HG03045 (cell line): ENCODE measurements at regions not wholly inside any gene's neighbourhood (a gene's known extent, or its start where the extent isn't known, plus 50 kb on each side); places are given as distances from the start of the nearest gene placed in this dataset.

Experiments
- ATAC-seq: cut with Tn5 transposase; IDR thresholded peaks from one replicate; pipeline ENCODE4 v1.9.1; 2021; ENCODE audit warnings: mild to moderate bottlenecking, moderate library complexity; ENCODE audit not compliant: unreplicated experiment

- no peak for ATAC-seq
These were observed 139.8 kb downstream of the HNMT start for GRCh38 chr2:138104071-138104470.

DNA sequence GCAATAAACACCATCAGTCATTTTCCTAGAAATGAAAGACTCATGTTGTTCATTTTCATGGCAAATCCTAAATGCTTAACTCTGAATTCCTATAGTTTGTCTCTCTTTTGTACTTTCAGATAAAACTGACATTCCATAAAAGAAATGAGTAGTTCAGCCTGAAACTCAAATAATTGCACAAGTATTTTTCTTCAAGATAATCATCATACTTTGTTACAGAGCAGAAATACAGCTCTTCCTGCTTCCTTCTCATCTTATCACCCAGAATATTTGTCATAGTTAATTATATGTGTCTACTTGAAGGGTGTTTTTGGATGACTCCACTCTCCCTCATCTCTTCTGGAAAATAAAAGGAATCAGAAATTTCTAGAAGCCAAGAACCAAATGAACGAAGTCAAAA is 141.1 kb downstream of the HNMT start:
- ATAC-seq: no peak

GRCh38 chr2:138106606-138107005 is 142.3 kb downstream of the HNMT start:
- ATAC-seq: no peak

DNA sequence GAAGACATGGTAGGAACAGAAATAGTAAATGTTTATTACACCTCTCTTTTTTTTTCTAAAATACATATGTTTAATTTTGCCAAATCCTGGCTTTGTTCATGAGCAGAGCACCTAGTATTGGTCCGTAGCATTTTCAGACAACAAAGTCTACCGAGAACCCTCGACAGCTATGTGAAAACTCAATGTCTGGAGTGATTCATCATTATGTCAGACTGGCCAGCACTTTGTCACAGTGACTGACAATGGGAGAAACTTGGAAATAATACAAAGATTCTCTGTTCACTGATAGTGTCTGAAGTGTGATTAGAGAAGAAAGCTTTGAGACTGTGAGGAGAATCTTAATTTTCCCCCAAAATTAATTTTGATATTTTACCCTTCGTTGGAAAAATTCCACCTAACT is 143.0 kb downstream of the HNMT start:
- ATAC-seq: no peak

DNA sequence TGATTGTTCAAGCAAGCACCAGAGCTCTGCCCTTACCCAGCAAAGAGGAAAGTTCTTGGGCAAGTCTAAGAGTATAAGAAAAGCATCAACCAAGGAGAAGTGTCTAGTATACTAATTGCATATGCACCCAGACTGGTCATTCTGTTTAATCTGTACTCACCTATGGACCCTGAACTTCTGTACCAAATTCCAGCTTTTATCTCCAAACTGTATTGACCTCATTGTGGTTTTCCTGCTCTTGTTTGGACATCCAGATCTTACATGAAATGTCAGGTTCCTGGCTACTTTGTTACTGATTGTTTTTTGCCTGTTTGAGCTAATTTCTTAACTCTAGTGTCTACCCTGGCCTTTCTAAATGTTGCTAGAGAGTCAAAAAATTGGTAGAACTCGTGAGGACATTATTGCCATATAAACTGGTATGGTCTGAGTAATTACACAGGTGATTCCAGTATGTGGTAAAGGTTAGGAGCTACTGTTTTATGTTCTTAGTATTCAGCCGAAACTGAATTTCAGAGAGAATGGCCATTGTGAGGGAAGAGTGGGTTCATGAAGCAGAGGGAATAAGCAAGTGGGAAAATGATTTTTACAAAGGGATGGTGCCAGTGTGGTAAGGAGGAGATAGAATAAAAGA is 146.3 kb downstream of the HNMT start:
- no peak for ATAC-seq

GRCh38 chr2:138112536-138112935 is 148.3 kb downstream of the HNMT start:
- no peak for ATAC-seq

DNA sequence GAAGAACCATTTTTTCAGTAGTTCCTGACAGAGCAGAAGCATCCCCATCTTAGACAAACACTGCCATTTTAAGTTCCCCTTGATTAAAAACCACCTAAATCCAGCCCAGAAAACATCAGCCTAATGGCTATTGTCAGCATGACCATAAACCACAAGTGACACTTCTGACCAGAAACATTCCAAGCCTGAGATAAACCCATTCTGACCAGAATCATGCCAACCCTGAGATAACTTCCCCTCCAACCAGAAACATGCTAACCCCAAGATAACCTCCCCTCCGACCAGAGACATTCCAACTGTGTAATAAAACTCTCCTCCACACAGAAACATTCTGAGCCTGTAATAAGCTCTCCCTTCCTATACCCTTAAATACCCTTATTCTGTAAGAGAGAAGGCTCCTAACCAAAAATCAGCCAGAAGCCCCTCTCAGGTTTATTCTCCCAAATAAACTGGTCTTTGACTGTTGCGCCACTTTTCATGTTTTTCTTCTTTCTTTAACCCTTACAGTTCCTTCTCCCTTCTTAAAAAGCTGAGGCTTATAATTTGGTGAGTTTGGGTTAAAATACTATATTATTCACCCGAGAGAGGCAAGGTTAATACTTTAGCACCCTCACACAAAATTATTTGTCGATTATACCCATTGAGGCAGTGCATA is 149.7 kb downstream of the HNMT start:
- no peak for ATAC-seq

- no peak for ATAC-seq
These were observed 151.4 kb downstream of the HNMT start for GRCh38 chr2:138115666-138116065.

DNA sequence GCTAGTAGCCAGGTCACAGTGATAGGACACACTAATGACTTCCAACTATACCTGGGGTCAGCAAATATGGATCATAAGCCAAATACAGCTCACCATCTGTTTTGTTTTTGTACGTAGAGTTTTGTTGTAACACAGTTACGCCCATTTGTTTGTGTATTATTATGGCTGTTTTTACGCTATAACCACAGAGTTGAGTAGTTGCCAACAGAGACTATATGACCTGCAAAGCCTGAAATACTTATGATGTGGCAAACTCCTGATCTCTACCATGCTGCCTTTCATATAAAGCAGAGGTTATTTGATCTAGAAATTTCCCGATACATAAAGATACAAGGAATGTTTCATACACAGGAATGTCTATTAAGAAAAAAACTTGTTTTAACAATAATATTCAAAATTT is 152.2 kb downstream of the HNMT start:
- ATAC-seq: no peak

DNA sequence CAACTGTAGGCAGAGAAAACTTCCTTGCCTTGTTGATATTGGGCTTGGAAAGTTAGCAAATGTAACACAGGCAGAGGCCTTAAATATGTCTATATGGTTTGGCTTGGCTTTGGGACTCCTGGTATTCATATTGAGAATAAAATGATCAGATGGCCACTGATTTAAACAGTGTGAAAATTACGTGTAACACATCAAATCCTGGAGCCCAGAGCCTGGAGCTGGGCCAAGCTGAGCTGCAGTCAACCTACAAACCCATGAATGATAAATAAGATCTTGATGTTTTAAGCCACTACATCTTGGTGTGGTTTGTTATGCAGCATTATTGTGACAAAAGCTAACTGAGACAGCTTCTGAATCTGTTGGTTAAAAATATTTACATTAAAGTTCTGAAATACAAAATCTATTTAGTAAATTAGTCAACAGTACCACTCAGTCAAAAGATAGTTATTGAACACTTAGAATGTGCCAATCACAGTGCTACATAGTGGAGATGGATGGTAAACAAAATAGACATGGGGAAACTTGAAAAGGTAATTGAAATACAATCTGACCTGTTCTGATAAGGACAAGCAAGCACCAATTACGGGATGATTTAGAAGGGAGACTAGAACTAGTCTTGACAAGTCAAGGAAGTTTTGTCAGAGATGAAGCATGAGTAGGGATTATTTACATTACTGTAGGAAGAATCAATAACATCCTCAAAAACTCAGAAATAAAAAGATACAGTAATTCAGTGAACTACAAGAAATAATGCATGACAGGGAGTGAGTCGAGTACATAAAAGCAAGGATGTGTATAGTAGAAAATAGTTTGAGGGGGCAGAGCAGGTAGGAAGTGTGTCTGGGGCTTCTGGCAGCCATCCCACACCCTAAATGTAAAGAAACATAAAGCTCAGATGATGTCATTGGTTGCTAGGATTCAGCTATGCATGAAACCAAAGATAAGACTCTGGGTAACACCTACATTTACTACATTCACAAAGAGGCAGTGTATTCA is 157.7 kb downstream of the HNMT start:
- no peak for ATAC-seq

- no peak for ATAC-seq
These were observed 158.6 kb downstream of the HNMT start for GRCh38 chr2:138122891-138123290.

DNA sequence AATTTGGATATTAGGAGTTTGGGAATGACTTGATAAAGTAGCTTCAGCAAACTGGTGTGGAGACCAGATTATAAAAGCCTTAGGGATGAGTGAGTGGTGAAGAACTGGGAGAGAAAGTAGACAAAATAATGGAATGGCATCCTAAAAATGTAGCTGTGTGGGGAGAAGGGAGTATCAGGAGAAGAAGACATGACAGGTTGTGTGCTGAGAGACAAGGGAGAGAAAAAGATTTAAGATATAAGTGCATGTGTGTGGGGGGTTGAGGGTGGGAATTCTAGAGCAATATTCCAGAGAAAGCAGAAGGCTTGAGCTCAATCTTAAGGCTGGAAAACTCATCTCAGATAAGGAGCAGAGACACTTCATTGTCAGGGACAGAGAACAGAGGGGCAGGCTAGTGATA is 159.5 kb downstream of the HNMT start:
- ATAC-seq: no peak

- no peak for ATAC-seq
These were observed 160.2 kb downstream of the HNMT start for GRCh38 chr2:138124521-138124920.

GRCh38 chr2:138125306-138126288 is 161.3 kb downstream of the HNMT start:
- ATAC-seq: no peak

DNA sequence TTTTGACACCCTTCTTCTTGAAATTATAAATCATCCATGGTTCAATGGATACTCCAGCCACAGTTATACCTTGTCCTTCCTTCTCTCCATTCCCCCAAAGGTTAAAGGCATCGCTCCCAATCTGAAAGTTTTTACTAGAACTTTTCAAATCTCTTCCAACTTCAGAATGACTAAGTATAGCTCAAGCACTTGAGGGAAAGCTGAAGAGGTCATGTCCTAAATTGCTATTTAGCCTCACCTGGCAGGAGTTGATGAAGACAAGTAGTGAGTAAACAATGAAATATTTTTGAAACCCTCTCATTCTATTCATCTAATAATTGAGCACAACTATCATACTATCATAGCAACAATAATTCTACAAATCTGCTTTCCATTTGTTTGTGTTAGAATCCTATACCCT is 167.8 kb downstream of the HNMT start:
- no peak for ATAC-seq

DNA sequence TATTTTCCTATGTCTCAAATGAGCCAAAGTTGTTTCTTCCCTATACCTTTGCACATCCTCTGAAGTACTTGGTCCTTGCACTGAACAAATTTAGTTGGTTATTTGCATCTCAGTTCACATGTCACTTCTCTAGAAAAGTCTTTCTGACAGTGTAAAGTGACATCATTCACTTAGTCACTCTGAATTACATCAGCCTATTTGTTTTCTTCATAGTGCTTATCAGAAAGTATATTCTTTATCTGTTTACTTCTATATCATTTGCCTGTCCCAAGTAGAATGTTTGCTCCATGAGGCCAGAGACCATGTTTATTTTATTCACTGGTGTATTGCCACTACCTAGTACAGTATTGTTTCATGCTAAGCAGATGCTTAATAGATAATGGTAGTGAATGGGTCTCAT is 173.7 kb downstream of the HNMT start:
- ATAC-seq: no peak

GRCh38 chr2:138147796-138148195 is 183.5 kb downstream of the HNMT start:
- no peak for ATAC-seq

- ATAC-seq: no peak
These were observed 191.0 kb downstream of the HNMT start for GRCh38 chr2:138155304-138155703.

- no peak for ATAC-seq
These were observed 193.1 kb downstream of the HNMT start for GRCh38 chr2:138157372-138157771.

- no peak for ATAC-seq
These were observed 206.2 kb downstream of the HNMT start for GRCh38 chr2:138170485-138170884.

- no peak for ATAC-seq
These were observed 207.0 kb downstream of the HNMT start for GRCh38 chr2:138171244-138171643.
